Stimulated activated CD8-positive, alpha-beta memory T cell treated with anti-CD3 and anti-CD28 coated beads, Interleukin-7, amount 100 ng/mL, for 48 hours (primary cell): ENCODE measurements at regions not wholly inside any gene's neighbourhood (a gene's known extent, or its start where the extent isn't known, plus 50 kb on each side); places are given as distances from the start of the nearest gene placed in this dataset.
"Not testable (repeated sequence)": the region's sequence is repeated elsewhere in the genome, so short reads cannot be mapped to it uniquely, and the experiment has no call there.

Experiments
- DNase-seq, 2 donors: peaks; one replicate each; pipeline ENCODE4 v3.0.0-alpha.2; 2020; ENCODE audit warnings: low read depth in 1 of 2; ENCODE audit errors: extremely low read depth in 1 of 2

- DNase-seq = no peak
These were observed 118.7 kb downstream of the ZNF365 start for GRCh38 chr10:62492870-62493180.

GRCh38 chr10:62496925-62497324, 122.8 kb downstream of the ZNF365 start:
- DNase-seq = no peak

DNA sequence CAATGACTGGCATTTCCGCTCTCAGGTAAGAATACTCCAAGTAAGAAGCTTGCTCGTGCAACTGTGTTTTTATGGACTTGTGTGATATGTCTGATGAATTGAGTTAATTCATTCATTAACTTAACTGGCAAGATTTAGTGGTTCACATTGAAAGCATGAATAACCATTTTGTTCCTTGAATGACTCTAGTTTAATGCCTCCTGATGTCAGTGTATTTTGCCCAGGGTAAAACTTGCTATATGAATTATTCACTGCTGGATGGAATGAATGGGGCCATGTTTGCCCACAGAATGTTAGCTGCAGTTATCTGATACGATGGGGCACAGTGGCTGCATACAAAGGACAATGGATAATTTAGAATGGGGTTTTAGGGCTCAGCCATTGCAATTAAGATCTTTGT, 124.1 kb downstream of the ZNF365 start:
- no peak for DNase-seq

GRCh38 chr10:62500116-62500515, 125.9 kb downstream of the ZNF365 start:
- DNase-seq = not testable (repeated sequence)

GRCh38 chr10:62501547-62501946, 127.4 kb downstream of the ZNF365 start:
- no peak for DNase-seq

GRCh38 chr10:62502995-62503613, 128.9 kb downstream of the ZNF365 start:
- DNase-seq = no peak

GRCh38 chr10:62503872-62504271, 129.7 kb downstream of the ZNF365 start:
- no peak for DNase-seq

GRCh38 chr10:62506371-62506770, 132.2 kb downstream of the ZNF365 start:
- no peak for DNase-seq

DNA sequence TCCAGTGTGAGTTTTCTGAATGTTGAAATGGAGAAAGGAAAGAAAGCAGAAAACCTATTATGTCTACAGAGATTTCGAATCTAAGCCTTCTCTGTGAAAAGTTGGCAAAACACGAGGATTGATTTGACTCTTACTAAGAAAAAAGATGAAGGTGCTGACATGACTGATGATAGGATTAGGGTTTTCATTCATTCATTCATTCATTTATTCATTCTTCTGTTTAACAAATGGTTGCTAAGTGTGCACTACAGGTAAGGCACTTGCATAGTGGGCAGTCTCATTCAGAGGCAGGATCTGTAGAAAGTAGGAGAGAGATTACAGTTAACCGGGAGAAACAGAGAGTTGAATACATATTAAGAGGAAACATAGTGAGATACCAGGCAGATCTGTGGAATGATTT, 137.1 kb downstream of the ZNF365 start:
- no peak for DNase-seq

DNA sequence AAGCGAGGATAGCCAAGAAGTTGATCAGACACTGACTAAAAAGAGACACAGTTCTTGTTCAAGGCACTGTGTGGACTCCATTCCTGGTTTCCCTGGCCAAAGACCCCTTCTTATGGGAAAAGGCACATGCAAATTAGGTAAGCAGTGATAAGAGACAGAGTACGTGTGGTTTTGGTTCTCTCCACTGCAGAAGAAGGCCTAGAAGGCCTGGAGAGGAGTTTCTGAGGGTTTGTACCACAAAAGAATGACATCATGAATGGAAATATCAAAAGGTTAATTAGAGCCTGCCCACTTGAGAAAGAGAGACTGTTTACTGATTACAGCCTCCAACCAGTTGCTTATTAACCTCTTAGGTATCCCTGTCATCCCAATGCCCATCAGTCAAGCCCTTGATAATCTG, 137.5 kb downstream of the ZNF365 start:
- DNase-seq = no peak

GRCh38 chr10:62512732-62513475, 138.7 kb downstream of the ZNF365 start:
- no peak for DNase-seq

DNA sequence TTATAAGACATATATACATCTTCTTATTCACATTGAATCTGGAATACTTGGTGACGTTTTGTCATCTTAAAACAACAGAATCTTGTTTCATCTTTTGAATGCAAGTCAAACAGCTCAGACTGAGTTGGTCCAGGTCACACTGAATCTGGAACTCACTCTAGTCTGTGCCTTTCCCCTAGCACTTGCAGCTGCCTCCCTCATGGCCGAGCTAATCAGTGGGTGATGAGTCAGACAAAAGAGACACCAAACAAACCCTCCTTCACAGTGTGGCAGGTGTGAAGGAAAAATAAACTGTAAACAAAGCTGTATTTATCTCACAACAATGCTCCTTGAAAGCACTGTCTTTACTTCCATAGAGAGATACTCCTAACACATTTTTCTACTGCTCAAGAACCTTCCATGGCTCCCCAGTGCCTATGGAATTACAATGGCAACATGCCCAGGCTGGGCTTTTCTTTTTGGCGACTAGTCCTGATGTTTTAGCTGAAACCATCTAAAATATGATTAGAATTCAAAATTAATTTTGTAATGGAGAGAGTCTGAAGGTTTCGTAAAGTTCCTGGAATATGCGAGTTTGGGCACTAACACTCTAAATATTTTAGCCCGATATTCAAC, 140.0 kb downstream of the ZNF365 start:
- DNase-seq = no peak

DNA sequence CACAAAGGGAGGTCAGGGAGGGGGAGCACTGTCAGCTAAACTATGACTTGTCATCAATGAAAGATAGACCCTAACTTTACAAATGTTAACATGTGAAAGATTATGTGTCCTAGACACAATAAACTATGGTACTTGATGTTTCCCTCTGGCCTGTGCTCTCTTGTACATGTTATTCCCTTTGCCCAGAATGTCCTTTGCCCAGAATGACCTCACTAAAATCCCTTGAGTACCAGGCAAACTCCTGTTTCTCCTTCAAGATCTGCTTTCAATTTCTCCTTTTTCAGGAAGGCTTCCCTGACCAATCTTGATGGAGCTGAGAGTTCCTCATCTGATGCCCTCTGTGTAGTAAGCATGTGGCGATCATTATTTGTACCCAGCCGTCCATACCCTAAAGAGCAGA, 143.1 kb downstream of the ZNF365 start:
- no peak for DNase-seq

DNA sequence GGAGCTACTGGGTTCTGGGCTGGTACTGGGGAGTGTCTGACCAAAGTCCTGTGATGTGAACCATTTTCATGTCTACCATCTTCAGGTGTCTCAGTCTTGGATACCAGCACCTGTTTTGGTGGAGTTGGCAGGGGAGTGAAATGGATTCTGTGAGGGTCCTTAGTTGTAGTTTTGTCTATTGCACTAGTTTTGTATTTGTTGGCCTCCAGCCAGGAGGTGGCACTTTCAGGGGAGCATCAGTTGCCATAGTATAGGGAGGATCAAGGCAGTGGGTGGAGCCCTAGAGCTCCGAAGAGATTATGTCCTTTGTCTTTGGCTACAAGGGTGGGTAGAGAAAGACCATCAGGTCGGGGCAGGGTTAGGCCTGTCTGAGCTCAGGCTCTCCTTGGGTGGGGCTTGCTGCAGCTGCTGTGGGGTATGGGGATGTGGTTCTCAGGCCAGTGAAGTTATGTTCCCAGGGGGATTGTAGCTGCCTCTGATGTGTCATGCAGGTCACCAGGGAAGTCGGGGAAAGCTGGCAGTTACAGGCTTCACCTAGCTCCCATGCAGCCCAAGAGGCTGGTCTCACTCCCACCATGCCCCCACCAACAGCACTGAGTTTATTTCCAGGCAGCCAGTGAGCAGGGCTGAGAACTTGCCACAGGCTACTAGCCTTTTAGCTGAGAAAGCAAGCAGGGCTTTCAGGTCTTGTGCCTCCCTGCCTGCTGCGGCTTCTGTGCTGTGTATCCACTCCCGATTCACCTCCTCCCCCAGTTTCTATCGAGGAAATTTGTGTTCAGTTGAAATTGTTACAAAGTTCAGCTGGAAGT, 153.1 kb downstream of the ZNF365 start:
- no peak for DNase-seq

DNA sequence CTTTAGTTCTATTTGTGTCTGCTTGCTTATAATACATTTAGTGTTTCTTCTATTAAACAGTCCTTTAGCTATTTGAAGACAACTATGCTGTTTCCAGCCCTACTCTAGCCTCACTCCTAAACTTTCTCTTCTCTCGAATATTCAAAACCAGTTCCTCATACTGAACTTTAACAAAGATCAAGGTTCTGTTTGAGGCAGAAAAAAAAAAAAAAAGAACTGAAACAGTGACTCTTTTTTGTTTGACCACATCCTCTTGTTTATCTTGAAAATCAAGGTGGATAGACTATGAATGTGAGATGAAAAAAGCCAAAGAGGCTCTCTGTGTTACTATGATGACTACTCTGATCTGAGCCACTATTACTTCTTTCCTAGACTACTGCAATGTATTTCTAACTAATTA, 154.3 kb downstream of the ZNF365 start:
- DNase-seq = no peak

GRCh38 chr10:62529396-62529795, 155.2 kb downstream of the ZNF365 start:
- DNase-seq = no peak

DNA sequence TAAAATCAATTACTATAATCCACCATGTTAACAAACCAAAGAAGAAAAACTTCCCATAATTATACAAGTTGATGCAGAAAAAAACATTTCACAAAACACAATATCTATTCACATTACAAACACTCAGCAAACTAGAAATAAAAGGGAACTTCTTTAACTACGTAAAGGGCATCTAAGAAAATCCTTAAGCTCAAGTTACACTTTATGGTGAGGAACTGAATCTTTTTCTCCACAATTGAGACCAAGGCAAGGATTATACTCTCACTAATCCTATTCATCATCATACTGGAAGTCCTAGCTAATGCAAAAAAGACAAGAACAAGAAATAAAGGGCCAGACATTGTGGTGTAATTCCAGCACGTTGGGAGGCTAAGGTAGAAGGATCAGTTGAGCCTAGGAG, 159.9 kb downstream of the ZNF365 start:
- no peak for DNase-seq

GRCh38 chr10:62538606-62539005, 164.4 kb downstream of the ZNF365 start:
- DNase-seq = no peak

DNA sequence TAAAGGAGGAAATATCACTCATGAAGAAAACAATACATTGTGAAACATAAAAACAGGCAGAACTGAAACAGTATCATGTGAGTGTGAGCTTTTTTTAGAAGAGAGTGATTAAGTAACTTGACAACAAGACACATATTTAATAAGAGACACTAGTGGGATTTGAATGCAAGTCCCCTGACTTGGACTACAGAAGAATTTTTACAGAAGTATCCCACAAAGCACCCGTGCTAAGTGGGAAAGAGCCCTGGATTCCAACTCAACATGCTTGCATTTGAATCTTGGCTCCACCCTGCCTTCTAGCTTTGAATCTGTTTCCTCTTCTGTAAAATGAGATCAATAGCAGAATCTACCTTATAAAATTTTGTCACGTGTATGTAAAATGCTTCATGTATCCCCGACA, 166.2 kb downstream of the ZNF365 start:
- DNase-seq = no peak

DNA sequence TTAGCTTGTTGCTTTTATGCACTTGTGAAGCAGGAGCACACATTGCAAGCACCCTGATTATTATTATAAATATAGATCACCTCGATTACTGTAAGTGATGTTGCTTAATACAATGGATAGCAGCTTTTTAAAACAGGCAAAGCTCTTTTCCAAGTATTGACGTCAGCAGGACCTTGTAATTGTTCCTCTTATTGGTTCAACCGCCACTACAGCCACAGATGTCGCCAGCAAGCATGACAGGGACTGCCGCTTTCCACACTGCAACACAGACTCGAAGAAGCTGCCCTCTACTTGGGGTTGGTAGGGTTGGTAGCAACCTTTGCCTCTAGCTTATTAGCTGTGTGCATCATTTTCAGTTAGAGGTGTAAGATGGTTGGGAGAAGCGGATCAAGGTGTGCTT, 167.6 kb downstream of the ZNF365 start:
- no peak for DNase-seq

GRCh38 chr10:62543571-62544355, 169.6 kb downstream of the ZNF365 start:
- no peak for DNase-seq
